ENCODE measurements at regions not wholly inside any gene's neighbourhood (a gene's known extent, or its start where the extent isn't known, plus 50 kb on each side); places are given as distances from the start of the nearest gene placed in this dataset.

DNA sequence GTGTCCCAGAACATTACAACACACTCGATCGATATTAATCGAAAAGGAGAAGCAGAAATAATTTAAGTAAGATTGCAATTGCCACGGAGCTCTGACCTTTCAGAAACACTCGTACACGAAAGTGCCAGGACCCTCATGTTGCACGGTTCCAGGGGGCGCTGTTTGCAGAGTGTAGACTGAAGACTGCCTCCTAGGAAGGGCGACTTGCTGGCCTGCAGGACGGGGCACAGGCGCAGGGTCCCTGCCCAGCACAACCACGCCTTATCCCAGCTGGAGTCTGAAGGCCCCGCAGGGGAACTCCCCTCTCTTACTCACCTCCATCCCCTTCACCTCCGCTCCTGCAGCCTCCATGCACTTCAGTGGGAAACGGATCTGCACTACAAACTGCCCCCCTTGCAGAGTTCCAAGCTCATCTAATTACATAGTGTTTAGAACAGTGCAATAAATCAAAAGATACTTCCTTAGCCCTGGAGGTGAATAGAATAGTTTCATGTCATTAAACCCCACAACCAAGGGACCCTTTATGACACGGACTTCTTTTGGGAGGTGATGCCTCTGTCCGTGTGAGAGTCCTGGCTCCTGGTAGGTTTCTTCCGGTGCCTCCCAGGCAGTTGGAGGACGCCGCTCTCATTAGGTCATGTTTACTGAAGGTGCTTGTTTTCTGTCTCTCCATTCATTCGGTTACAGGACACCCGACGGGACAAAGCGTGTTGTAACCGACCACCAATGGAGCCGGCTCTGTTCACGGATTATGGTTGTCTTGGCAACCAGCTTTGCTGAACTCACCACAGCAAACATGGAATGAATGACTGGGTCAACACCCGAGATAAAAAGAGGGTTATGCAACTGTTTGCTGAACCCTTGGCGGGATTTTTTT is 262.2 kb downstream of the BAMBI start:
- peaks cover under 1% of the 10 kb centered on the region for H3K36me3 Mint-ChIP-seq (ENCODE audit: low read depth)
- H3K27me3 Mint-ChIP-seq (ENCODE audit: low read depth): peaks cover 6% of the 10 kb centered on the region
- H3K4me1 Mint-ChIP-seq (ENCODE audit: low read depth): peaks cover 28% of the 10 kb centered on the region
- H3K9me3 Mint-ChIP-seq (ENCODE audit: low read depth): peaks cover 4% of the 10 kb centered on the region
- TF ChIP-seq CTCF (IDR thresholded peaks at IDR 0.05): peak; percentile 62
- DNase-seq (ENCODE audit: low spot score): no peak
- no peak overlapping the region for H3K27ac Mint-ChIP-seq (ENCODE audit: unreplicated experiment)
- H3K4me3 Mint-ChIP-seq (ENCODE audit: unreplicated experiment): no peak overlapping the region

DNA sequence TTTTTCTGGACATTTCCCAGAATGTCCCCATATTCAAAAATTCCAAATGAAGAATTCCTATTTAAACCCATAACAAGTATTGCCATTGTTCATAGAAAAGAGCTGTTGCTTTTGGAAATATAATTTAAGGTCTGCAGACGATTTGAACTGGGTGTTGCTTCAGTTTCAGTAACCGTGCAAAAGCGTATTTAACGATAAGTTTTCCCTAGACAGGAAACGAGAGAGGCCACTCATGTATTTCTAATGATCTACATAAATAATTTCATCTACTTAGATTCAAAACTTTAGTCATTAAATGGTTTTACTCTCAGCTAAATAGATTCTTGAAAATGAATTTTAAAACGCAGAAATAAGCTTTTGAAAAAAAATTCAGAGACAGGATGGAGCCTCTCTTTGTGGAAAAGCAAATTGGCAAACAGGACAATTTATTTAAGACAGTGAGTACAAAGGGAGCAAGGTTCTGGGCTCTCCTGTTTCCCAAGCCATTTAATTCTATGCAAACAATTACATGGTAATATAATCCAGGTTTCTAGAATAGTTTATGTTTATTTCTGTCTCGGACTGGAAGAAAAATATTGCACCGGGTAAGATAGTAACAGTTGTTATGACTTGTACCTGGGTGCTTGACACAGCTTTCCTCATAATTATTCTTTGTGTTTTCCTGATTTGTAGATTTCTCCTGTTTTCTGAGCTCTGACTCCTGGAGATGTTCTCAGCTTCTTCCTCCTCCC is 263.0 kb downstream of the BAMBI start:
- peaks cover 6% of the 10 kb centered on the region for H3K27me3 Mint-ChIP-seq (ENCODE audit: low read depth)
- no peak for DNase-seq (ENCODE audit: low spot score)
- peaks cover 12% of the 10 kb centered on the region for H3K9me3 Mint-ChIP-seq (ENCODE audit: low read depth)
- no peak overlapping the region for H3K4me3 Mint-ChIP-seq (ENCODE audit: unreplicated experiment)
- no peak for TF ChIP-seq CTCF (IDR thresholded peaks at IDR 0.05)
- no peak overlapping the region for H3K27ac Mint-ChIP-seq (ENCODE audit: unreplicated experiment)
- peaks cover 2% of the 10 kb centered on the region for H3K36me3 Mint-ChIP-seq (ENCODE audit: low read depth)
- H3K4me1 Mint-ChIP-seq (ENCODE audit: low read depth): peaks cover 28% of the 10 kb centered on the region

DNA sequence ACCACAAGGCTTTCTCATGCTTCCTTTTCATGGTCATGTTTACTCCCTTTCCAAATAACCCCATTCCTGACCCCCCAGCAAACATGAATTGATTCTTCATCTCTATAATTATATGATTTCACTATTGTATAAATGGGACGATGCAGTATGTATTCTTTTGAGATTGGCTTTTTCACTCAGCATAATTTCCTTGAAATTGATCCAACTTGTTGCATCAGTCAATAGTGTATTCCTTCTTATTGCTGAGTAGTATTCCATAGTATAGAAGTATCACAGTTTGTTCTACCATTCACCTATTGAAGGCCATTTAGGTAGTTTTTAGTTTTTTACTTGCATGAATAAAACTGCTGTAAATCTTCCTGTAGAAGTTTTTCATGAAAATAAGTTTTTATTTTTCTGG is 264.7 kb downstream of the BAMBI start:
- peaks cover 14% of the 10 kb centered on the region for H3K9me3 Mint-ChIP-seq (ENCODE audit: low read depth)
- H3K4me3 Mint-ChIP-seq (ENCODE audit: unreplicated experiment): no peak overlapping the region
- H3K4me1 Mint-ChIP-seq (ENCODE audit: low read depth): peaks cover 42% of the 10 kb centered on the region
- no peak for DNase-seq (ENCODE audit: low spot score)
- H3K27ac Mint-ChIP-seq (ENCODE audit: unreplicated experiment): no peak overlapping the region
- peaks cover 2% of the 10 kb centered on the region for H3K36me3 Mint-ChIP-seq (ENCODE audit: low read depth)
- no peak for TF ChIP-seq CTCF (IDR thresholded peaks at IDR 0.05)
- H3K27me3 Mint-ChIP-seq (ENCODE audit: low read depth): peaks cover 6% of the 10 kb centered on the region

GRCh38 chr10:28945959-28946358 is 268.6 kb downstream of the BAMBI start:
- Mint-ChIP-seq H3K9me3 (ENCODE audit: low read depth) (peaks cover 16% of the 10 kb centered on the region), H3K36me3 (ENCODE audit: low read depth) (peaks cover 2% of the 10 kb centered on the region), H3K4me3 (ENCODE audit: unreplicated experiment) (no peak overlapping the region), H3K4me1 (ENCODE audit: low read depth) (peaks cover 36% of the 10 kb centered on the region), H3K27me3 (ENCODE audit: low read depth) (no peaks in the 10 kb centered on the region), H3K27ac (ENCODE audit: unreplicated experiment) (peak overlapping the region; percentile 85)
- TF ChIP-seq CTCF (IDR thresholded peaks at IDR 0.05): no peak
- no peak for DNase-seq (ENCODE audit: low spot score)

GRCh38 chr10:28946479-28946878 is 269.2 kb downstream of the BAMBI start:
- Mint-ChIP-seq H3K9me3 (ENCODE audit: low read depth) (peaks cover 16% of the 10 kb centered on the region), H3K4me3 (ENCODE audit: unreplicated experiment) (no peak overlapping the region), H3K4me1 (ENCODE audit: low read depth) (peaks cover 36% of the 10 kb centered on the region), H3K27ac (ENCODE audit: unreplicated experiment) (peak overlapping the region; percentile 85), H3K36me3 (ENCODE audit: low read depth) (peaks cover 2% of the 10 kb centered on the region), H3K27me3 (ENCODE audit: low read depth) (no peaks in the 10 kb centered on the region)
- no peak for TF ChIP-seq CTCF (IDR thresholded peaks at IDR 0.05)
- DNase-seq (ENCODE audit: low spot score): no peak
